HepG2 (cell line): ENCODE measurements at regions not wholly inside any gene's neighbourhood (a gene's known extent, or its start where the extent isn't known, plus 50 kb on each side); places are given as distances from the start of the nearest gene placed in this dataset.

Experiments used
- CBX5 ChIP-seq: sonication (generic); formaldehyde crosslinking; IDR thresholded peaks from 2 replicates; pipeline ENCODE4 v1.4.0; 2020; ENCODE audit warnings: missing genetic modification reagents, borderline replicate concordance
- CHD2 ChIP-seq: IDR thresholded peaks from 2 replicates; pipeline ENCODE4 v1.6.1; 2011; ENCODE audit warnings: low read depth, low read length, improper control_type of control experiment
- FOXO1 ChIP-seq: sonication (generic); formaldehyde crosslinking; IDR thresholded peaks from 2 replicates; pipeline ENCODE4 v1.4.0; 2020; ENCODE audit warnings: missing genetic modification reagents
- HCFC1 ChIP-seq: fragments of 150-350 bp; IDR thresholded peaks from 2 replicates; pipeline ENCODE4 v1.6.1; 2014; ENCODE audit warnings: low read depth, low read length
- IKZF5 ChIP-seq: IDR thresholded peaks from 2 replicates; pipeline ENCODE4 v1.6.1; 2018; ENCODE audit warnings: missing genetic modification reagents, mild to moderate bottlenecking, missing compliant biosample characterization
- PRDM15 ChIP-seq: sonication (generic); formaldehyde crosslinking; IDR thresholded peaks from 2 replicates; pipeline ENCODE4 v1.4.0; 2020; ENCODE audit warnings: missing genetic modification reagents
- RAD21 ChIP-seq: fragments of 450-650 bp; formaldehyde crosslinking; IDR thresholded peaks from 2 replicates; pipeline ENCODE4 v1.5.0; 2020; ENCODE audit warnings: mild to moderate bottlenecking
- REXO4 ChIP-seq: sonication (generic); formaldehyde crosslinking; IDR thresholded peaks from 2 replicates; pipeline ENCODE4 v1.8.0; 2022; ENCODE audit warnings: missing genetic modification reagents, mild to moderate bottlenecking, borderline replicate concordance
- SAP130 ChIP-seq: IDR thresholded peaks from 2 replicates; pipeline ENCODE4 v1.6.1; 2016; ENCODE audit warnings: low read depth
- ZBTB20 ChIP-seq: sonication (generic); formaldehyde crosslinking; IDR thresholded peaks from 2 replicates; pipeline ENCODE4 v1.8.1; 2023; ENCODE audit warnings: missing genetic modification reagents, low read depth, mild to moderate bottlenecking, borderline replicate concordance
- ZKSCAN5 ChIP-seq: sonication (generic); formaldehyde crosslinking; IDR thresholded peaks from 2 replicates; pipeline ENCODE4 v1.5.1; 2020; ENCODE audit warnings: mild to moderate bottlenecking, missing genetic modification reagents
- ZNF143 ChIP-seq: sonication (generic); formaldehyde crosslinking; IDR thresholded peaks from 2 replicates; pipeline ENCODE4 v1.4.0; 2020; ENCODE audit warnings: missing genetic modification reagents
- ZNF225 ChIP-seq: sonication (generic); formaldehyde crosslinking; IDR thresholded peaks from 2 replicates; pipeline ENCODE4 v1.4.0; 2020; ENCODE audit warnings: mild to moderate bottlenecking, missing genetic modification reagents
- ZNF292 ChIP-seq: sonication (generic); formaldehyde crosslinking; IDR thresholded peaks from 2 replicates; pipeline ENCODE4 v1.8.1; 2022; ENCODE audit warnings: mild to moderate bottlenecking, low read depth, missing genetic modification reagents, borderline replicate concordance
- ZNF687 ChIP-seq: sonication (generic); formaldehyde crosslinking; IDR thresholded peaks from 2 replicates; pipeline ENCODE4 v1.5.1; 2020; ENCODE audit warnings: mild to moderate bottlenecking, missing genetic modification reagents, moderate library complexity
- ZNF746 ChIP-seq: sonication (generic); formaldehyde crosslinking; IDR thresholded peaks from 2 replicates; pipeline ENCODE4 v1.8.0; 2022; ENCODE audit warnings: mild to moderate bottlenecking, missing genetic modification reagents
- ZNF75D ChIP-seq: sonication (generic); formaldehyde crosslinking; IDR thresholded peaks from 2 replicates; pipeline ENCODE4 v1.8.1; 2023; ENCODE audit warnings: missing genetic modification reagents, mild to moderate bottlenecking, borderline replicate concordance
- ZNF777 ChIP-seq: sonication (generic); formaldehyde crosslinking; IDR thresholded peaks from 2 replicates; pipeline ENCODE4 v1.4.0; 2020; ENCODE audit warnings: missing genetic modification reagents
- ZNF883 ChIP-seq: sonication (generic); formaldehyde crosslinking; IDR thresholded peaks from 2 replicates; pipeline ENCODE4 v1.5.1; 2020; ENCODE audit warnings: mild to moderate bottlenecking, missing genetic modification reagents; ENCODE audit errors: not compliant biosample characterization
- ZSCAN21 ChIP-seq: sonication (generic); formaldehyde crosslinking; IDR thresholded peaks from 2 replicates; pipeline ENCODE4 v1.8.0; 2022; ENCODE audit warnings: mild to moderate bottlenecking, missing genetic modification reagents, moderate library complexity, borderline replicate concordance

- TF ChIP-seq IKZF5 (CRISPR knock-in tag) (0 out of 2 replicates have a peak, but pooled peaks have one; percentile 16), ZNF746 (CRISPR knock-in tag) (no peak), RAD21 (CRISPR knock-in tag) (no peak), ZNF143 (CRISPR knock-in tag) (0 out of 2 replicates have a peak, but pooled peaks have one; percentile 25), REXO4 (CRISPR knock-in tag) (no peak), CBX5 (CRISPR knock-in tag) (no peak), ZNF687 (peak; percentile 59), ZNF292 (CRISPR knock-in tag) (peak; percentile 35; the same call in 1 of the 2 replicates), PRDM15 (CRISPR knock-in tag) (peak; percentile 68; the same call in 1 of the 2 replicates), FOXO1 (CRISPR knock-in tag) (peak; percentile 23; the same call in 1 of the 2 replicates), ZNF883 (CRISPR knock-in tag) (no peak), ZKSCAN5 (CRISPR knock-in tag) (0 out of 2 replicates have a peak, but pooled peaks have one; percentile 39), ZBTB20 (peak; percentile 28; the same call in 1 of the 2 replicates), ZNF777 (CRISPR knock-in tag) (peak; percentile 32; the same call in 1 of the 2 replicates), SAP130 (CRISPR knock-in tag) (peak; percentile 23; the same call in 1 of the 2 replicates), CHD2 (no peak), ZSCAN21 (CRISPR knock-in tag) (0 out of 2 replicates have a peak, but pooled peaks have one; percentile 27), HCFC1 (no peak), ZNF225 (CRISPR knock-in tag) (no peak), ZNF75D (CRISPR knock-in tag) (no peak)
These were observed 53.8 kb upstream of the TAC4 start (continued) for GRCh38 chr17:49901460-49902331.
